Naive thymus-derived CD4-positive, alpha-beta T cell (primary cell): ENCODE measurements at regions not wholly inside any gene's neighbourhood (a gene's known extent, or its start where the extent isn't known, plus 50 kb on each side); places are given as distances from the start of the nearest gene placed in this dataset.

Source experiments
- ATAC-seq: fragments of 150-1000 bp; cut with Tn5 transposase; 2 replicates; pipeline ENCODE4 v1.10.0; 2021; ENCODE audit warnings: mild to moderate bottlenecking, moderate library complexity
- CTCF ChIA-PET: fragments of 350-600 bp; sonication (Branson Sonifier 250); formaldehyde crosslinking; loops from one replicate; lab custom pipeline; 2021; ENCODE audit warnings: antibody characterized with exemption; lab: Charles Lee
- POLR2A ChIA-PET: fragments of 350-600 bp; sonication (Branson Sonifier 250); formaldehyde crosslinking; loops from one replicate; lab custom pipeline; 2021; ENCODE audit warnings: antibody characterized with exemption, inconsistent platforms; lab: Charles Lee
- DNase-seq, 9 donors: peaks; one replicate each; pipeline versions ENCODE4 v3.0.0 to v3.0.0-alpha.2; 2020 to 2022; ENCODE audit warnings: mixed read lengths in 1 of 9
- H3K27ac ChIP-seq: one replicate; pipeline ENCODE4 v1.7.0; 2013; ENCODE audit warnings: mild to moderate bottlenecking, low read depth, low read length, moderate library complexity
- H3K27me3 ChIP-seq, 2 donors: one replicate each; pipeline ENCODE4 v1.7.0; 2013; ENCODE audit warnings: low read length in 2 of 2, mild to moderate bottlenecking in 2 of 2, moderate library complexity in 2 of 2; ENCODE audit not compliant: control insufficient read depth in 2 of 2, insufficient read depth in 2 of 2
- H3K36me3 ChIP-seq, 3 experiments: 1 replicate in 2 of 3; 2 replicates in 1 of 3; pipeline ENCODE4 v1.7.0; 2013; ENCODE audit warnings: low read length in 3 of 3, mild to moderate bottlenecking in 3 of 3, moderate library complexity in 1 of 3; ENCODE audit not compliant: insufficient read depth in 3 of 3, control insufficient read depth in 2 of 3
- H3K4me1 ChIP-seq, 2 donors: one replicate each; pipeline ENCODE4 v1.7.0; 2013; ENCODE audit warnings: low read length in 2 of 2, mild to moderate bottlenecking in 2 of 2, moderate library complexity in 1 of 2; ENCODE audit not compliant: control insufficient read depth in 2 of 2, insufficient read depth in 2 of 2
- H3K4me3 ChIP-seq: 2 replicates; pipeline ENCODE4 v1.7.0; 2013; ENCODE audit warnings: mild to moderate bottlenecking, low read length
- H3K9me3 ChIP-seq, 3 experiments: 1 replicate in 2 of 3; 2 replicates in 1 of 3; pipeline ENCODE4 v1.7.0; 2013; ENCODE audit warnings: low read length in 3 of 3; ENCODE audit not compliant: control insufficient read depth in 2 of 3
- H3K27ac Mint-ChIP-seq, 9 donors: one replicate each; pipeline ENCODE4 v1.8.0; 2020 to 2022; ENCODE audit warnings: mixed read lengths in 9 of 9, mild to moderate bottlenecking in 8 of 9, moderate library complexity in 5 of 9, inconsistent platforms in 2 of 9
- H3K27me3 Mint-ChIP-seq, 5 donors: one replicate each; pipeline ENCODE4 v1.8.0; 2021 to 2022; ENCODE audit warnings: mixed read lengths in 5 of 5, mild to moderate bottlenecking in 1 of 5
- H3K36me3 Mint-ChIP-seq, 5 donors: one replicate each; pipeline ENCODE4 v1.8.0; 2020 to 2022; ENCODE audit warnings: mixed read lengths in 5 of 5, mild to moderate bottlenecking in 3 of 5, inconsistent platforms in 1 of 5
- H3K4me1 Mint-ChIP-seq, 7 donors: one replicate each; pipeline ENCODE4 v1.8.0; 2020 to 2022; ENCODE audit warnings: mixed read lengths in 7 of 7, mild to moderate bottlenecking in 3 of 7, inconsistent platforms in 1 of 7
- H3K4me3 Mint-ChIP-seq, 10 donors: one replicate each; pipeline ENCODE4 v1.8.0; 2020 to 2022; ENCODE audit warnings: mild to moderate bottlenecking in 10 of 10, mixed read lengths in 10 of 10, moderate library complexity in 6 of 10, inconsistent platforms in 2 of 10
- H3K9me3 Mint-ChIP-seq, 11 donors: one replicate each; pipeline ENCODE4 v1.8.0; 2020 to 2022; ENCODE audit warnings: mixed read lengths in 11 of 11, mild to moderate bottlenecking in 4 of 11, inconsistent platforms in 1 of 11, moderate library complexity in 1 of 11
- intact Hi-C, 2 donors: fragments of 100-400 bp; cut with micrococcal nuclease; formaldehyde crosslinking; loops; one replicate each; pipeline ENCODE4 v1.15.1; 2023

GRCh38 chr1:172777767-172778166, 118.9 kb downstream of the FASLG start:
- DNase-seq, result no peak
- H3K4me3 ChIP-seq, result no peak overlapping the region
- H3K27ac Mint-ChIP-seq, result no peak overlapping the region
- CTCF ChIA-PET, result interaction anchor here (0.6 to 1.8 kb wide), 5 partner anchors 9 to 172 kb away, joined by 3 to 12 read pairs (median 3); no protein-coding TSS in a partner anchor
- POLR2A ChIA-PET, result interaction anchor here (2.2 kb wide), 1 partner anchor 13 kb away, joined by 11 read pairs; no protein-coding TSS in a partner anchor
- H3K27ac ChIP-seq, result no peak overlapping the region
- no peak for ATAC-seq
- no peaks in the 10 kb centered on the region for H3K27me3 ChIP-seq
- H3K36me3 ChIP-seq, result no peaks in the 10 kb centered on the region
- H3K36me3 Mint-ChIP-seq, result no peaks in the 10 kb centered on the region
- peaks cover 8 to 30% (median 17%) of the 10 kb centered on the region in 7 donors for H3K4me1 Mint-ChIP-seq
- intact Hi-C loops, result loop anchor here in 1 of 2 donors (5.0 kb wide), 2 partner anchors 40 to 165 kb away; no protein-coding TSS in a partner anchor
- H3K27me3 Mint-ChIP-seq, result peaks cover 0 to 14% (median 0%) of the 10 kb centered on the region in 5 donors
- H3K9me3 Mint-ChIP-seq, result peaks cover 0 to 1% (median 0%) of the 10 kb centered on the region in 11 donors
- H3K9me3 ChIP-seq, result no peaks in the 10 kb centered on the region
- peaks cover 0 to 9% of the 10 kb centered on the region in 2 donors for H3K4me1 ChIP-seq
- no peak overlapping the region for H3K4me3 Mint-ChIP-seq

- H3K27ac Mint-ChIP-seq, result peak overlapping the region in 5 of 9 donors; percentile 1 to 48 (median 41)
Observed at GRCh38 chr1:172778456-172779455, 119.9 kb downstream of the FASLG start.

GRCh38 chr1:172779491-172779890, 120.6 kb downstream of the FASLG start:
- POLR2A ChIA-PET, result interaction anchor here (0.6 to 2.2 kb wide), 3 partner anchors 9 to 32 kb away, joined by 3 to 11 read pairs (median 4); no protein-coding TSS in a partner anchor
- Mint-ChIP-seq H3K36me3 (no peaks in the 10 kb centered on the region), H3K27me3 (peaks cover 0 to 18% (median 0%) of the 10 kb centered on the region in 5 donors), H3K4me3 (peak overlapping the region in 3 of 10 donors; percentile 30 to 72 (median 55)), H3K4me1 (peaks cover 8 to 30% (median 17%) of the 10 kb centered on the region in 7 donors), H3K9me3 (peaks cover 0 to 5% (median 2%) of the 10 kb centered on the region in 11 donors), H3K27ac (peak overlapping the region in 2 of 9 donors; percentile 41 to 46)
- DNase-seq (no peak), ATAC-seq (no peak)
- H3K36me3 ChIP-seq, result no peaks in the 10 kb centered on the region
- no peaks in the 10 kb centered on the region for H3K27me3 ChIP-seq
- no peaks in the 10 kb centered on the region for H3K9me3 ChIP-seq
- H3K4me1 ChIP-seq, result peaks cover 0 to 9% of the 10 kb centered on the region in 2 donors
- CTCF ChIA-PET, result interaction anchor here (0.6 to 1.8 kb wide), 6 partner anchors 15 to 1219 kb away, joined by 3 to 12 read pairs (median 7); no protein-coding TSS in a partner anchor
- no peak overlapping the region for H3K27ac ChIP-seq
- intact Hi-C loops, result loop anchor here in 1 of 2 donors (1.0 to 5.0 kb wide), 4 partner anchors 34 to 163 kb away; no protein-coding TSS in a partner anchor
- H3K4me3 ChIP-seq, result no peak overlapping the region

More at GRCh38 chr1:172778456-172779455, 119.9 kb downstream of the FASLG start:
- Mint-ChIP-seq H3K27me3 (peaks cover 0 to 18% (median 0%) of the 10 kb centered on the region in 5 donors), H3K36me3 (no peaks in the 10 kb centered on the region), H3K9me3 (peaks cover 0 to 3% (median 0%) of the 10 kb centered on the region in 11 donors), H3K4me1 (peaks cover 8 to 30% (median 17%) of the 10 kb centered on the region in 7 donors), H3K4me3 (peak overlapping the region in 9 of 10 donors; percentile 23 to 72 (median 51))
- POLR2A ChIA-PET, result interaction anchor here (0.6 to 2.2 kb wide), 3 partner anchors 10 to 31 kb away, joined by 3 to 11 read pairs (median 4); no protein-coding TSS in a partner anchor
- peak; percentile 74 for ATAC-seq
- no peaks in the 10 kb centered on the region for H3K27me3 ChIP-seq
- H3K27ac ChIP-seq, result no peak overlapping the region
- H3K36me3 ChIP-seq, result no peaks in the 10 kb centered on the region
- intact Hi-C loops, result loop anchor here in 1 of 2 donors (1.0 to 5.0 kb wide), 4 partner anchors 33 to 164 kb away; no protein-coding TSS in a partner anchor
- DNase-seq, result peak in 6 of 9 donors; percentile 8 to 32 (median 18)
- H3K4me3 ChIP-seq, result peak overlapping the region; percentile 17
- H3K9me3 ChIP-seq, result no peaks in the 10 kb centered on the region
- CTCF ChIA-PET, result interaction anchor here (0.6 to 1.8 kb wide), 13 partner anchors 8 to 1220 kb away, joined by 3 to 12 read pairs (median 6); no protein-coding TSS in a partner anchor
- H3K4me1 ChIP-seq, result peaks cover 0 to 9% of the 10 kb centered on the region in 2 donors

- Histone ChIP-seq H3K9me3 (no peaks in the 10 kb centered on the region), H3K27ac (no peak overlapping the region), H3K4me3 (no peak overlapping the region), H3K36me3 (no peaks in the 10 kb centered on the region), H3K27me3 (no peaks in the 10 kb centered on the region), H3K4me1 (peaks cover 0 to 9% of the 10 kb centered on the region in 2 donors)
- H3K27ac Mint-ChIP-seq, result no peak overlapping the region
- H3K9me3 Mint-ChIP-seq, result peaks cover 0 to 9% (median 2%) of the 10 kb centered on the region in 11 donors
- intact Hi-C loops, result no loop called here
- ATAC-seq (no peak), DNase-seq (no peak)
- H3K27me3 Mint-ChIP-seq, result peaks cover 0 to 18% (median 0%) of the 10 kb centered on the region in 5 donors
- ChIA-PET POLR2A (no interaction called here), CTCF (interaction anchor here (0.7 kb wide), 1 partner anchor 44 kb away, joined by 3 read pairs; no protein-coding TSS in a partner anchor)
- peaks cover 0 to 4% (median 0%) of the 10 kb centered on the region in 5 donors for H3K36me3 Mint-ChIP-seq
- peaks cover 9 to 29% (median 17%) of the 10 kb centered on the region in 7 donors for H3K4me1 Mint-ChIP-seq
- no peak overlapping the region for H3K4me3 Mint-ChIP-seq
Observed at GRCh38 chr1:172781513-172782140, 122.7 kb downstream of the FASLG start.

- ChIA-PET POLR2A (no interaction called here), CTCF (no interaction called here)
- peaks cover 0 to 6% (median 0%) of the 10 kb centered on the region in 7 donors for H3K4me1 Mint-ChIP-seq
- Histone ChIP-seq H3K4me3 (no peak overlapping the region), H3K36me3 (no peaks in the 10 kb centered on the region), H3K9me3 (no peaks in the 10 kb centered on the region), H3K4me1 (no peaks in the 10 kb centered on the region), H3K27ac (no peak overlapping the region), H3K27me3 (no peaks in the 10 kb centered on the region)
- H3K36me3 Mint-ChIP-seq, result peaks cover 0 to under 1% (median 0%) of the 10 kb centered on the region in 5 donors
- ATAC-seq, result no peak
- peaks cover 0 to 6% (median 0%) of the 10 kb centered on the region in 11 donors for H3K9me3 Mint-ChIP-seq
- DNase-seq, result no peak
- intact Hi-C loops, result no loop called here
- peak overlapping the region in 1 of 9 donors; percentile 44 for H3K27ac Mint-ChIP-seq
- H3K4me3 Mint-ChIP-seq, result no peak overlapping the region
- peaks cover 0 to 17% (median 0%) of the 10 kb centered on the region in 5 donors for H3K27me3 Mint-ChIP-seq
Observed at GRCh38 chr1:172789840-172790239, 130.9 kb downstream of the FASLG start.

GRCh38 chr1:172790245-172790644, 131.3 kb downstream of the FASLG start:
- ChIA-PET CTCF (no interaction called here), POLR2A (no interaction called here)

More at GRCh38 chr1:172790245-172790644, 131.3 kb downstream of the FASLG start:
- Mint-ChIP-seq H3K4me3 (no peak overlapping the region), H3K9me3 (peaks cover 0 to 6% (median 0%) of the 10 kb centered on the region in 11 donors), H3K27me3 (peaks cover 0 to 17% (median 0%) of the 10 kb centered on the region in 5 donors), H3K36me3 (no peaks in the 10 kb centered on the region), H3K27ac (no peak overlapping the region), H3K4me1 (peaks cover 0 to 6% (median 0%) of the 10 kb centered on the region in 7 donors)
- Histone ChIP-seq H3K4me1 (no peaks in the 10 kb centered on the region), H3K27ac (no peak overlapping the region), H3K36me3 (no peaks in the 10 kb centered on the region), H3K9me3 (no peaks in the 10 kb centered on the region), H3K4me3 (no peak overlapping the region), H3K27me3 (no peaks in the 10 kb centered on the region)
- ATAC-seq (no peak), DNase-seq (no peak)
- intact Hi-C loops, result no loop called here
